Upper lobe of left lung (tissue), 6 donors: ENCODE measurements at regions not wholly inside any gene's neighbourhood (a gene's known extent, or its start where the extent isn't known, plus 50 kb on each side); places are given as distances from the start of the nearest gene placed in this dataset.

Experiments
- ATAC-seq, 2 donors: fragments of 200-7000 bp; cut with Tn5 transposase; one replicate each; pipeline ENCODE4 v1.9.1; 2022; ENCODE audit warnings: mild to moderate bottlenecking in 2 of 2, moderate library complexity in 2 of 2; ENCODE audit not compliant: low FRiP score in 2 of 2
- DNase-seq, 2 donors: peaks; one replicate each; pipeline ENCODE4 v3.0.0-alpha.2; 2019 to 2020
- H3K27ac ChIP-seq, 4 donors: fragments of 200-600 bp; sonication (generic); one replicate each; pipeline ENCODE4 v1.5.1; 2016 to 2019
- H3K27me3 ChIP-seq, 4 donors: fragments of 200-600 bp; sonication (generic); one replicate each; pipeline ENCODE4 v1.5.1; 2017 to 2019
- H3K36me3 ChIP-seq, 4 donors: fragments of 200-600 bp; sonication (generic); one replicate each; pipeline ENCODE4 v1.5.1; 2016 to 2019
- H3K4me1 ChIP-seq, 4 donors: fragments of 200-600 bp; sonication (generic); one replicate each; pipeline ENCODE4 v1.5.1; 2018 to 2019
- H3K4me3 ChIP-seq, 4 donors: fragments of 200-600 bp; sonication (generic); one replicate each; pipeline ENCODE4 v1.5.1; 2017 to 2019; ENCODE audit warnings: mild to moderate bottlenecking in 2 of 4, moderate library complexity in 1 of 4
- H3K9me3 ChIP-seq, 4 donors: fragments of 200-600 bp; sonication (generic); one replicate each; pipeline ENCODE4 v1.5.1; 2018 to 2019
- CTCF ChIP-seq, 6 experiments: fragments of 450-650 bp in 4 of 6; fragments of 200-600 bp in 2 of 6; sonication (generic) in 2 of 6; IDR thresholded peaks; one replicate each; pipeline ENCODE4 v1.5.1; 2016 to 2019; ENCODE audit warnings: antibody characterized with exemption in 6 of 6
- EP300 ChIP-seq, 4 donors: sonication (generic); formaldehyde crosslinking; IDR thresholded peaks; one replicate each; pipeline ENCODE4 v1.5.1; 2017; ENCODE audit warnings: antibody characterized with exemption in 4 of 4, control low read depth in 2 of 4
- POLR2A ChIP-seq, 4 donors: fragments of 450-650 bp; IDR thresholded peaks; one replicate each; pipeline ENCODE4 v1.5.1; 2016 to 2017; ENCODE audit warnings: antibody characterized with exemption in 4 of 4, mild to moderate bottlenecking in 2 of 4
- POLR2AphosphoS5 ChIP-seq, 2 donors: sonication (generic); formaldehyde crosslinking; IDR thresholded peaks; one replicate each; pipeline ENCODE4 v1.5.1; 2017; ENCODE audit warnings: antibody characterized with exemption in 2 of 2
- WGBS, 2 donors: methylation state at CpG; one replicate each; pipeline ENCODE4 v1.1.5; 2017 to 2018; 5-methylcytosine and 5-hydroxymethylcytosine counted together
- donor health status: DM: no; HTN: no; CAD: no; lungs with moderate emphysema.
- donor health status: DM: no; HTN: yes; CAD: no; lungs with severe emphysema.

GRCh38 chr3:177611752-177612334 lies 414.6 kb upstream of the TBL1XR1 start:
- DNase-seq: no peak
- WGBS, 2 donors: 66 to 76% methylated on average over 6 of the region's 6 CpGs
- H3K27me3 ChIP-seq: no peaks in the 10 kb centered on the region
- no peak overlapping the region for H3K4me3 ChIP-seq
- no peaks in the 10 kb centered on the region for H3K9me3 ChIP-seq
- H3K36me3 ChIP-seq: no peaks in the 10 kb centered on the region
- H3K27ac ChIP-seq: no peak overlapping the region
- peaks cover 7 to 20% (median 14%) of the 10 kb centered on the region in 4 donors for H3K4me1 ChIP-seq
- TF ChIP-seq POLR2A (IDR thresholded peaks at IDR 0.05) (no peak), EP300 (IDR thresholded peaks at IDR 0.05) (no peak), POLR2AphosphoS5 (IDR thresholded peaks at IDR 0.05) (no peak), CTCF (IDR thresholded peaks at IDR 0.05) (no peak)
- ATAC-seq: no peak

- peaks cover 11 to 24% (median 16%) of the 10 kb centered on the region in 4 donors for H3K4me1 ChIP-seq
- no peaks in the 10 kb centered on the region for H3K36me3 ChIP-seq
- DNase-seq: no peak
- ATAC-seq: no peak
- no peak overlapping the region for H3K4me3 ChIP-seq
- H3K27me3 ChIP-seq: no peaks in the 10 kb centered on the region
- H3K9me3 ChIP-seq: no peaks in the 10 kb centered on the region
- no peak overlapping the region for H3K27ac ChIP-seq
- TF ChIP-seq EP300 (IDR thresholded peaks at IDR 0.05) (no peak), POLR2AphosphoS5 (IDR thresholded peaks at IDR 0.05) (no peak), CTCF (IDR thresholded peaks at IDR 0.05) (no peak), POLR2A (IDR thresholded peaks at IDR 0.05) (no peak)
Observed at GRCh38 chr3:177613901-177614300, 416.6 kb upstream of the TBL1XR1 start.

- H3K9me3 ChIP-seq: no peaks in the 10 kb centered on the region
- H3K4me3 ChIP-seq: no peak overlapping the region
- H3K27me3 ChIP-seq: no peaks in the 10 kb centered on the region
- WGBS, 2 donors: 18 to 48% methylated on average over 2 of the region's 2 CpGs
- peaks cover 22 to 34% (median 26%) of the 10 kb centered on the region in 4 donors for H3K4me1 ChIP-seq
- no peak overlapping the region for H3K27ac ChIP-seq
- no peaks in the 10 kb centered on the region for H3K36me3 ChIP-seq
- TF ChIP-seq EP300 (IDR thresholded peaks at IDR 0.05): peak in 1 of 4 donors; percentile 46
- peak; percentile 49 to 74 for TF ChIP-seq POLR2AphosphoS5 (IDR thresholded peaks at IDR 0.05)
- TF ChIP-seq CTCF (IDR thresholded peaks at IDR 0.05): no peak
- no peak for TF ChIP-seq POLR2A (IDR thresholded peaks at IDR 0.05)
- DNase-seq: peak in 1 of 2 donors; percentile 79
- ATAC-seq: peak; percentile 72 to 94
Observed at GRCh38 chr3:177615015-177615414, 417.7 kb upstream of the TBL1XR1 start.

GRCh38 chr3:177618873-177619733 lies 421.8 kb upstream of the TBL1XR1 start:
- Histone ChIP-seq H3K4me3 (no peak overlapping the region), H3K9me3 (no peaks in the 10 kb centered on the region), H3K4me1 (peaks cover 22 to 33% (median 31%) of the 10 kb centered on the region in 4 donors), H3K36me3 (no peaks in the 10 kb centered on the region), H3K27me3 (no peaks in the 10 kb centered on the region), H3K27ac (peak overlapping the region; percentile 3 to 73 (median 62))
- ATAC-seq (no peak), DNase-seq (no peak)
- WGBS, 2 donors: 28 to 30% methylated on average over 8 of the region's 8 CpGs
- TF ChIP-seq POLR2A (IDR thresholded peaks at IDR 0.05) (no peak), EP300 (IDR thresholded peaks at IDR 0.05) (no peak), CTCF (IDR thresholded peaks at IDR 0.05) (no peak), POLR2AphosphoS5 (IDR thresholded peaks at IDR 0.05) (no peak)
